GM12878 (cell line): ENCODE measurements at regions not wholly inside any gene's neighbourhood (a gene's known extent, or its start where the extent isn't known, plus 50 kb on each side); places are given as distances from the start of the nearest gene placed in this dataset.

Experiments
- ATAC-seq: fragments of 200-7000 bp; cut with Tn5 transposase; 3 replicates; pipeline ENCODE4 v1.9.1; 2020; ENCODE audit warnings: mild to moderate bottlenecking, moderate library complexity
- BruUV-seq: library from RNA; stranded (reverse); fragments of 400-500 nt; replicated peaks from 2 replicates; lab custom pipeline; 2021; lab: Mats Ljungman, UMichigan
- CTCF ChIA-PET: fragments of 300-600 bp; sonication (Branson Sonifier 250); formaldehyde crosslinking; extraction: SDS; loops from one replicate; lab custom pipeline; 2021; ENCODE audit warnings: inconsistent platforms; lab: Yijun Ruan, JAX
- POLR2A ChIA-PET: fragments of 350-600 bp; formaldehyde crosslinking; extraction: SDS; loops from one replicate; lab custom pipeline; 2021; ENCODE audit warnings: inconsistent platforms; lab: Charles Lee
- RAD21 ChIA-PET: fragments of 300-600 bp; sonication (Branson Sonifier 250); formaldehyde crosslinking; loops from one replicate; lab custom pipeline; 2023; ENCODE audit warnings: antibody characterized with exemption; ENCODE audit not compliant: unreplicated experiment; lab: Charles Lee
- SMC1A ChIA-PET: fragments of 300-600 bp; sonication (Branson Sonifier 250); formaldehyde crosslinking; loops from one replicate; lab custom pipeline; 2023; ENCODE audit not compliant: unreplicated experiment, uncharacterized antibody; lab: Charles Lee
- DNase-seq: peaks from one replicate; pipeline ENCODE4 v3.0.0-alpha.2; 2011; ENCODE audit warnings: low read depth, low spot score
- FAIRE-seq: peaks from 3 replicates; lab custom pipeline; 2011; peaks lifted over from hg19 to GRCh38; lab: Jason Lieb, UNC
- H2AFZ ChIP-seq: 2 replicates; pipeline ENCODE4 v1.6.0; 2011; ENCODE audit warnings: low read depth, low read length, control low read depth; ENCODE audit not compliant: control insufficient read depth
- H3K27ac ChIP-seq: 2 replicates; pipeline ENCODE4 v1.5.1; 2011; ENCODE audit warnings: control low read depth; ENCODE audit not compliant: control insufficient read depth, insufficient read depth
- H3K27me3 ChIP-seq, 2 experiments: replicated peaks in 1 of 2; 2 replicates each; pipeline versions ENCODE4 v1.6.0 to v1.6.1; 2011; ENCODE audit warnings: low read length in 1 of 2; ENCODE audit not compliant: control insufficient read depth in 2 of 2, insufficient read depth in 2 of 2
- H3K36me3 ChIP-seq, 2 experiments: 2 replicates each; pipeline ENCODE4 v1.5.1; 2011; ENCODE audit warnings: low read length in 1 of 2; ENCODE audit not compliant: control insufficient read depth in 2 of 2, insufficient read depth in 2 of 2
- H3K4me1 ChIP-seq: 2 replicates; pipeline ENCODE4 v1.6.1; 2011; ENCODE audit warnings: mild to moderate bottlenecking, low read length, moderate library complexity, mixed read lengths; ENCODE audit not compliant: control insufficient read depth, insufficient read depth
- H3K4me2 ChIP-seq: 2 replicates; pipeline ENCODE4 v1.6.0; 2011; ENCODE audit warnings: control low read depth; ENCODE audit not compliant: control insufficient read depth, insufficient read depth
- H3K4me3 ChIP-seq: fragments of 200-600 bp; sonication (generic); 2 replicates; pipeline ENCODE4 v1.5.1; 2016
- H3K79me2 ChIP-seq: 2 replicates; pipeline ENCODE4 v1.6.0; 2011; ENCODE audit warnings: low read length; ENCODE audit not compliant: control insufficient read depth, insufficient read depth
- H3K9ac ChIP-seq: 2 replicates; pipeline ENCODE4 v1.8.0; 2011; ENCODE audit warnings: low read length, control low read depth, mixed read lengths; ENCODE audit not compliant: control insufficient read depth, insufficient read depth
- H3K9me3 ChIP-seq: replicated peaks from 3 replicates; pipeline ENCODE4 v1.5.1; 2011; ENCODE audit warnings: mild to moderate bottlenecking, low read length; ENCODE audit not compliant: control insufficient read depth, insufficient read depth
- H4K20me1 ChIP-seq: 2 replicates; pipeline ENCODE4 v1.6.0; 2011; ENCODE audit not compliant: control insufficient read depth, insufficient read depth
- CBFB ChIP-seq: IDR thresholded peaks from 2 replicates; pipeline ENCODE4 v1.6.1; 2016; ENCODE audit warnings: antibody characterized with exemption, low read depth
- HDAC2 ChIP-seq: fragments of 200-600 bp; sonication (generic); IDR thresholded peaks from 2 replicates; pipeline ENCODE4 v1.6.1; 2017
- MEF2B ChIP-seq: fragments of 450-650 bp; IDR thresholded peaks from 2 replicates; pipeline ENCODE4 v1.6.1; 2018; ENCODE audit warnings: mild to moderate bottlenecking, moderate library complexity; ENCODE audit not compliant: partially characterized antibody, poor library complexity, severe bottlenecking
- MYC ChIP-seq: IDR thresholded peaks from 2 replicates; pipeline ENCODE4 v1.6.1; 2011; ENCODE audit warnings: mild to moderate bottlenecking, low read length, moderate library complexity, inconsistent platforms; ENCODE audit not compliant: insufficient read depth, insufficient replicate concordance, insufficient read length, severe bottlenecking
- NFXL1 ChIP-seq: fragments of 450-650 bp; IDR thresholded peaks from 2 replicates; pipeline ENCODE4 v1.6.1; 2017; ENCODE audit warnings: antibody characterized with exemption, mild to moderate bottlenecking, borderline replicate concordance
- NFYA ChIP-seq: IDR thresholded peaks from 2 replicates; pipeline ENCODE4 v1.6.1; 2011; ENCODE audit warnings: low read depth, mild to moderate bottlenecking, low read length, improper control_type of control experiment, borderline replicate concordance
- PAX5 ChIP-seq: IDR thresholded peaks from 2 replicates; pipeline ENCODE4 v1.6.1; 2011; ENCODE audit warnings: low read depth, low read length, borderline replicate concordance
- WGBS: methylation state at CpG from one replicate; pipeline ENCODE4 v1.1.6; 2016; ENCODE audit warnings: low lambda C conversion rate; ENCODE audit not compliant: insufficient replicate concordance, insufficient coverage; ENCODE audit errors: missing lambda C conversion rate; 5-methylcytosine and 5-hydroxymethylcytosine counted together
- in situ Hi-C: fragments of 300-500 bp; cut with MboI; formaldehyde crosslinking; loops from 9 replicates; pipeline ENCODE4 v1.14.3; 2018; ENCODE audit warnings: mixed read lengths
- intact Hi-C: fragments of 100-400 bp; cut with micrococcal nuclease; formaldehyde crosslinking; loops from one replicate; pipeline ENCODE4 v1.14.2; 2022; ENCODE audit not compliant: unreplicated experiment
- TF ChIP-seq, protein P1 (sequence below): fragments of 450-650 bp; IDR thresholded peaks from 2 replicates; pipeline ENCODE4 v1.6.1; 2017; ENCODE audit warnings: mild to moderate bottlenecking, moderate library complexity
- TF ChIP-seq, protein P2 (sequence below): fragments of 450-650 bp; formaldehyde crosslinking; IDR thresholded peaks from 2 replicates; pipeline ENCODE4 v1.5.0; 2022; ENCODE audit warnings: mild to moderate bottlenecking, missing genetic modification characterization

- H4K20me1 ChIP-seq: no peaks in the 10 kb centered on the region
- H3K27ac ChIP-seq: peak overlapping the region; percentile 38
- DNase-seq (no peak), FAIRE-seq (no peak), ATAC-seq (no peak)
- CTCF ChIA-PET: interaction anchor here (0.7 kb wide), 1 partner anchor 194 kb away, joined by 3 read pairs; no protein-coding TSS in a partner anchor
- H3K79me2 ChIP-seq: no peaks in the 10 kb centered on the region; the same call in 1 of the 2 replicates
- TF ChIP-seq PAX5 (no peak), MEF2B (no peak), NFXL1 (no peak), NFYA (no peak), HDAC2 (no peak), CBFB (no peak), MYC (no peak)
- TF ChIP-seq, protein P1, sequence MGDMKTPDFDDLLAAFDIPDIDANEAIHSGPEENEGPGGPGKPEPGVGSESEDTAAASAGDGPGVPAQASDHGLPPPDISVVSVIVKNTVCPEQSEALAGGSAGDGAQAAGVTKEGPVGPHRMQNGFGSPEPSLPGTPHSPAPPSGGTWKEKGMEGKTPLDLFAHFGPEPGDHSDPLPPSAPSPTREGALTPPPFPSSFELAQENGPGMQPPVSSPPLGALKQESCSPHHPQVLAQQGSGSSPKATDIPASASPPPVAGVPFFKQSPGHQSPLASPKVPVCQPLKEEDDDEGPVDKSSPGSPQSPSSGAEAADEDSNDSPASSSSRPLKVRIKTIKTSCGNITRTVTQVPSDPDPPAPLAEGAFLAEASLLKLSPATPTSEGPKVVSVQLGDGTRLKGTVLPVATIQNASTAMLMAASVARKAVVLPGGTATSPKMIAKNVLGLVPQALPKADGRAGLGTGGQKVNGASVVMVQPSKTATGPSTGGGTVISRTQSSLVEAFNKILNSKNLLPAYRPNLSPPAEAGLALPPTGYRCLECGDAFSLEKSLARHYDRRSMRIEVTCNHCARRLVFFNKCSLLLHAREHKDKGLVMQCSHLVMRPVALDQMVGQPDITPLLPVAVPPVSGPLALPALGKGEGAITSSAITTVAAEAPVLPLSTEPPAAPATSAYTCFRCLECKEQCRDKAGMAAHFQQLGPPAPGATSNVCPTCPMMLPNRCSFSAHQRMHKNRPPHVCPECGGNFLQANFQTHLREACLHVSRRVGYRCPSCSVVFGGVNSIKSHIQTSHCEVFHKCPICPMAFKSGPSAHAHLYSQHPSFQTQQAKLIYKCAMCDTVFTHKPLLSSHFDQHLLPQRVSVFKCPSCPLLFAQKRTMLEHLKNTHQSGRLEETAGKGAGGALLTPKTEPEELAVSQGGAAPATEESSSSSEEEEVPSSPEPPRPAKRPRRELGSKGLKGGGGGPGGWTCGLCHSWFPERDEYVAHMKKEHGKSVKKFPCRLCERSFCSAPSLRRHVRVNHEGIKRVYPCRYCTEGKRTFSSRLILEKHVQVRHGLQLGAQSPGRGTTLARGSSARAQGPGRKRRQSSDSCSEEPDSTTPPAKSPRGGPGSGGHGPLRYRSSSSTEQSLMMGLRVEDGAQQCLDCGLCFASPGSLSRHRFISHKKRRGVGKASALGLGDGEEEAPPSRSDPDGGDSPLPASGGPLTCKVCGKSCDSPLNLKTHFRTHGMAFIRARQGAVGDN: no peak
- TF ChIP-seq, protein P2, sequence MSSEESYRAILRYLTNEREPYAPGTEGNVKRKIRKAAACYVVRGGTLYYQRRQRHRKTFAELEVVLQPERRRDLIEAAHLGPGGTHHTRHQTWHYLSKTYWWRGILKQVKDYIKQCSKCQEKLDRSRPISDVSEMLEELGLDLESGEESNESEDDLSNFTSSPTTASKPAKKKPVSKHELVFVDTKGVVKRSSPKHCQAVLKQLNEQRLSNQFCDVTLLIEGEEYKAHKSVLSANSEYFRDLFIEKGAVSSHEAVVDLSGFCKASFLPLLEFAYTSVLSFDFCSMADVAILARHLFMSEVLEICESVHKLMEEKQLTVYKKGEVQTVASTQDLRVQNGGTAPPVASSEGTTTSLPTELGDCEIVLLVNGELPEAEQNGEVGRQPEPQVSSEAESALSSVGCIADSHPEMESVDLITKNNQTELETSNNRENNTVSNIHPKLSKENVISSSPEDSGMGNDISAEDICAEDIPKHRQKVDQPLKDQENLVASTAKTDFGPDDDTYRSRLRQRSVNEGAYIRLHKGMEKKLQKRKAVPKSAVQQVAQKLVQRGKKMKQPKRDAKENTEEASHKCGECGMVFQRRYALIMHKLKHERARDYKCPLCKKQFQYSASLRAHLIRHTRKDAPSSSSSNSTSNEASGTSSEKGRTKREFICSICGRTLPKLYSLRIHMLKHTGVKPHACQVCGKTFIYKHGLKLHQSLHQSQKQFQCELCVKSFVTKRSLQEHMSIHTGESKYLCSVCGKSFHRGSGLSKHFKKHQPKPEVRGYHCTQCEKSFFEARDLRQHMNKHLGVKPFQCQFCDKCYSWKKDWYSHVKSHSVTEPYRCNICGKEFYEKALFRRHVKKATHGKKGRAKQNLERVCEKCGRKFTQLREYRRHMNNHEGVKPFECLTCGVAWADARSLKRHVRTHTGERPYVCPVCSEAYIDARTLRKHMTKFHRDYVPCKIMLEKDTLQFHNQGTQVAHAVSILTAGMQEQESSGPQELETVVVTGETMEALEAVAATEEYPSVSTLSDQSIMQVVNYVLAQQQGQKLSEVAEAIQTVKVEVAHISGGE (CRISPR knock-in tag): no peak
- H3K27me3 ChIP-seq: no peaks in the 10 kb centered on the region
- RAD21 ChIA-PET: interaction anchor here (1.3 kb wide), 1 partner anchor 59 kb away, joined by 3 read pairs; no protein-coding TSS in a partner anchor
- no TSS peak for BruUV-seq
- H3K36me3 ChIP-seq: no peaks in the 10 kb centered on the region
- POLR2A ChIA-PET: no interaction called here
- H3K4me2 ChIP-seq: no peak overlapping the region
- H3K9ac ChIP-seq: no peak overlapping the region
- intact Hi-C loops (no loop called here), in situ Hi-C loops (no loop called here)
- SMC1A ChIA-PET: interaction anchor here (0.8 to 2.6 kb wide), 2 partner anchors 9 to 59 kb away, joined by 3 to 9 read pairs; no protein-coding TSS in a partner anchor
- 0% methylated on average over 1 of the region's 1 CpG for WGBS
- no peak overlapping the region for H3K4me3 ChIP-seq
- peaks cover 3% of the 10 kb centered on the region; the same call in 1 of the 3 replicates for H3K9me3 ChIP-seq
- H3K4me1 ChIP-seq: peaks cover 3% of the 10 kb centered on the region
- no peak overlapping the region for H2AFZ ChIP-seq
Measured at GRCh38 chr4:132124624-132124974, 1024.5 kb upstream of the PCDH10 start.
